SK-N-SH (cell line): ENCODE measurements at regions not wholly inside any gene's neighbourhood (a gene's known extent, or its start where the extent isn't known, plus 50 kb on each side); places are given as distances from the start of the nearest gene placed in this dataset.

Experiments used
- CTCF ChIA-PET: fragments of 300-600, 350-600 bp; formaldehyde crosslinking; extraction: SDS; loops from one replicate; lab custom pipeline; 2021; lab: Yijun Ruan, JAX
- POLR2A ChIA-PET: fragments of 350-600 bp; sonication (Branson Sonifier 250); formaldehyde crosslinking; extraction: SDS; loops from one replicate; lab custom pipeline; 2020; ENCODE audit warnings: antibody characterized with exemption, inconsistent platforms; lab: Yijun Ruan, JAX
- DNase-seq: peaks from one replicate; pipeline ENCODE4 v3.0.0; 2012
- H2AFZ ChIP-seq: fragments of 200-600 bp; sonication (generic); 2 replicates; pipeline ENCODE4 v1.8.1; 2016; ENCODE audit warnings: antibody characterized with exemption, mild to moderate bottlenecking, low read depth
- H3F3A ChIP-seq: fragments of 200-600 bp; sonication (generic); replicated peaks from 2 replicates; pipeline ENCODE3; 2016; ENCODE audit warnings: antibody characterized with exemption, mild to moderate bottlenecking; ENCODE audit not compliant: insufficient read depth
- H3K27ac ChIP-seq, 2 experiments: fragments of 200-500 bp in 1 of 2; fragments of 200-600 bp in 1 of 2; sonication (Bioruptor generic) in 1 of 2; sonication (generic), shearing (Covaris generic) in 1 of 2; 2 replicates each; pipeline versions ENCODE4 v1.5.1 to v1.6.1; 2014 to 2016; ENCODE audit warnings: low read depth in 2 of 2, inconsistent platforms in 1 of 2, low read length in 1 of 2, mild to moderate bottlenecking in 1 of 2, mixed read lengths in 1 of 2
- H3K27me3 ChIP-seq: fragments of 200-600 bp; sonication (generic), shearing (Covaris generic); 2 replicates; pipeline ENCODE4 v1.6.1; 2016; ENCODE audit warnings: mixed run types; ENCODE audit not compliant: insufficient read depth
- H3K36me3 ChIP-seq, 2 experiments: fragments of 200-500 bp in 1 of 2; fragments of 200-600 bp in 1 of 2; sonication (Bioruptor generic) in 1 of 2; sonication (generic) in 1 of 2; replicated peaks in 1 of 2; 2 replicates each; pipeline versions ENCODE3 to v1.5.1; 2014 to 2016; ENCODE audit warnings: low read length in 1 of 2, mild to moderate bottlenecking in 1 of 2; ENCODE audit not compliant: insufficient read depth in 2 of 2, control insufficient read depth in 1 of 2
- H3K4me1 ChIP-seq, 2 experiments: fragments of 200-500 bp in 1 of 2; fragments of 200-600 bp in 1 of 2; sonication (Bioruptor generic) in 1 of 2; sonication (generic), shearing (Covaris generic) in 1 of 2; 2 replicates each; pipeline versions ENCODE4 v1.5.1 to v1.6.1; 2014 to 2016; ENCODE audit warnings: low read depth in 1 of 2, low read length in 1 of 2, mixed run types in 1 of 2; ENCODE audit not compliant: insufficient read depth in 2 of 2, control insufficient read depth in 1 of 2
- H3K4me2 ChIP-seq: fragments of 200-600 bp; sonication (generic), shearing (Covaris generic); 2 replicates; pipeline ENCODE4 v1.6.1; 2017; ENCODE audit warnings: mixed run types
- H3K4me3 ChIP-seq, 2 experiments: fragments of 200-500 bp in 1 of 2; fragments of 200-600 bp in 1 of 2; sonication (Bioruptor generic) in 1 of 2; sonication (generic), shearing (Covaris generic) in 1 of 2; 2 replicates each; pipeline versions ENCODE4 v1.5.1 to v1.8.1; 2014 to 2016; ENCODE audit warnings: low read depth in 2 of 2, inconsistent platforms in 1 of 2, low read length in 1 of 2, mild to moderate bottlenecking in 1 of 2, mixed read lengths in 1 of 2, moderate library complexity in 1 of 2
- H3K79me2 ChIP-seq: fragments of 200-600 bp; sonication (generic); 2 replicates; pipeline ENCODE4 v1.8.1; 2017; ENCODE audit warnings: mild to moderate bottlenecking; ENCODE audit not compliant: insufficient read depth
- H3K9ac ChIP-seq: fragments of 200-600 bp; sonication (generic); 2 replicates; pipeline ENCODE4 v1.6.1; 2017; ENCODE audit warnings: mixed run types
- H3K9me2 ChIP-seq: fragments of 200-600 bp; sonication (generic); 2 replicates; pipeline ENCODE4 v1.6.1; 2017; ENCODE audit warnings: mixed run types
- H3K9me3 ChIP-seq: fragments of 200-600 bp; sonication (generic); 2 replicates; pipeline ENCODE4 v1.6.1; 2017; ENCODE audit warnings: mixed run types, mild to moderate bottlenecking, moderate library complexity
- H4K20me1 ChIP-seq: fragments of 200-600 bp; sonication (generic); 2 replicates; pipeline ENCODE4 v1.6.1; 2017; ENCODE audit warnings: mild to moderate bottlenecking, mixed run types; ENCODE audit not compliant: insufficient read depth
- CHD2 ChIP-seq: fragments of 150-350 bp; IDR thresholded peaks from 2 replicates; pipeline ENCODE4 v1.6.1; 2018; ENCODE audit warnings: low read length; ENCODE audit not compliant: partially characterized antibody
- EP300 ChIP-seq, 2 experiments: IDR thresholded peaks; 2 replicates each; pipeline versions ENCODE4 v1.4.0 to v1.6.1; 2012; ENCODE audit warnings: borderline replicate concordance in 1 of 2, low read depth in 1 of 2, low read length in 1 of 2
- EZH2phosphoT487 ChIP-seq: fragments of 200-600 bp; sonication (generic); IDR thresholded peaks from 2 replicates; pipeline ENCODE4 v1.6.1; 2017; ENCODE audit warnings: low read depth, mixed run types, mild to moderate bottlenecking, antibody characterized with exemption, moderate library complexity, borderline replicate concordance
- FOXJ3 ChIP-seq: sonication (generic); formaldehyde crosslinking; IDR thresholded peaks from 2 replicates; pipeline ENCODE4 v1.5.1; 2020; ENCODE audit warnings: mild to moderate bottlenecking, missing genetic modification reagents
- MEF2A ChIP-seq: IDR thresholded peaks from 2 replicates; pipeline ENCODE4 v1.4.0; 2012; ENCODE audit warnings: low read depth, borderline replicate concordance
- MXI1 ChIP-seq: IDR thresholded peaks from 2 replicates; pipeline ENCODE4 v1.6.1; 2012; ENCODE audit warnings: mild to moderate bottlenecking, low read depth, low read length, improper control_type of control experiment
- NFIC ChIP-seq: IDR thresholded peaks from 2 replicates; pipeline ENCODE4 v1.4.0; 2012; ENCODE audit warnings: borderline replicate concordance
- POLR2AphosphoS5 ChIP-seq: IDR thresholded peaks from 2 replicates; pipeline ENCODE4 v1.6.1; 2012; ENCODE audit warnings: low read depth, low read length
- RAD21 ChIP-seq: IDR thresholded peaks from 2 replicates; pipeline ENCODE4 v1.6.1; 2012; ENCODE audit warnings: mild to moderate bottlenecking, low read length
- RCOR1 ChIP-seq: fragments of 150-350 bp; IDR thresholded peaks from 2 replicates; pipeline ENCODE4 v1.6.1; 2017; ENCODE audit warnings: antibody characterized with exemption, low read length
- SIN3A ChIP-seq: IDR thresholded peaks from 2 replicates; pipeline ENCODE4 v1.6.1; 2012; ENCODE audit warnings: low read depth, mild to moderate bottlenecking, low read length, moderate library complexity, borderline replicate concordance
- WGBS: methylation state at CpG from one replicate; pipeline ENCODE4 v1.1.6; 2017; ENCODE audit warnings: low lambda C conversion rate; 5-methylcytosine and 5-hydroxymethylcytosine counted together
- TF ChIP-seq, protein P1 (sequence below): IDR thresholded peaks from 2 replicates; pipeline ENCODE4 v1.4.0; 2012; ENCODE audit warnings: low read depth, borderline replicate concordance
- TF ChIP-seq, protein P2 (sequence below): IDR thresholded peaks from 2 replicates; pipeline ENCODE4 v1.4.0; 2012; ENCODE audit warnings: low read depth
- TF ChIP-seq, protein P3 (sequence below): fragments of 150-350 bp; IDR thresholded peaks from 2 replicates; pipeline ENCODE4 v1.6.1; 2017; ENCODE audit warnings: antibody characterized with exemption, low read length, low read depth, borderline replicate concordance
- TF ChIP-seq, protein P4 (sequence below): fragments of 150-350 bp; IDR thresholded peaks from 2 replicates; pipeline ENCODE4 v1.6.1; 2016; ENCODE audit warnings: mild to moderate bottlenecking, low read depth, low read length

DNA sequence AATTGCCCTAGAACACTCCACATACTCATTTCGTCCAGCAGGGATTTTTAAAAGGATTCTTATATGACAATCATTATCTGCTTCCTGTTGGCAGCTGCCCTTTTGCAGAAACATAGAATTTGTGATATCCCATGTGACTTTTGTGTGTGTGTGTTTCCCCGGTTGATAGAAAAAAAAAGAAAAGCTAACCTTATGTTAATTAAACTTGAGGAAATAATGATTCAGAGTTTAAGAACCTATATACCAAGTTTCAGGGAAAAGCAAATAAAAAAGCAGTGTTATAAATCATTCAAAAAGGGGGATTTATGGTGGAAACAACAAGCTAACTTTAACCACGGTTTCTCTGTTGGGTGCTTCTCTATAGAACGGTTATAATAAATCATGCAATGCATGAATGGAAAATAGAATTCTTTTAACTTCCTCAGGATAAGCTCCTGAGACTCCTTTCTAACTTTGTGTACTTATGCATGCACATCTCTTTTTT lies 826.9 kb upstream of the EYS start:
- CTCF ChIA-PET = no interaction called here
- TF ChIP-seq EP300 (IDR thresholded peaks at IDR 0.05; ENCODE audit: borderline replicate concordance in 1 of 2, low read depth in 1 of 2, low read length in 1 of 2) (no peak), MEF2A (no peak), FOXJ3 (CRISPR knock-in tag) (no peak), CHD2 (no peak), POLR2AphosphoS5 (no peak), NFIC (no peak), MXI1 (no peak), RAD21 (no peak), EZH2phosphoT487 (no peak)
- TF ChIP-seq, protein P1, sequence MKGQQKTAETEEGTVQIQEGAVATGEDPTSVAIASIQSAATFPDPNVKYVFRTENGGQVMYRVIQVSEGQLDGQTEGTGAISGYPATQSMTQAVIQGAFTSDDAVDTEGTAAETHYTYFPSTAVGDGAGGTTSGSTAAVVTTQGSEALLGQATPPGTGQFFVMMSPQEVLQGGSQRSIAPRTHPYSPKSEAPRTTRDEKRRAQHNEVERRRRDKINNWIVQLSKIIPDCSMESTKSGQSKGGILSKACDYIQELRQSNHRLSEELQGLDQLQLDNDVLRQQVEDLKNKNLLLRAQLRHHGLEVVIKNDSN = no peak
- TF ChIP-seq, protein P2, sequence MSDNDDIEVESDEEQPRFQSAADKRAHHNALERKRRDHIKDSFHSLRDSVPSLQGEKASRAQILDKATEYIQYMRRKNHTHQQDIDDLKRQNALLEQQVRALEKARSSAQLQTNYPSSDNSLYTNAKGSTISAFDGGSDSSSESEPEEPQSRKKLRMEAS = no peak
- TF ChIP-seq, protein P3, sequence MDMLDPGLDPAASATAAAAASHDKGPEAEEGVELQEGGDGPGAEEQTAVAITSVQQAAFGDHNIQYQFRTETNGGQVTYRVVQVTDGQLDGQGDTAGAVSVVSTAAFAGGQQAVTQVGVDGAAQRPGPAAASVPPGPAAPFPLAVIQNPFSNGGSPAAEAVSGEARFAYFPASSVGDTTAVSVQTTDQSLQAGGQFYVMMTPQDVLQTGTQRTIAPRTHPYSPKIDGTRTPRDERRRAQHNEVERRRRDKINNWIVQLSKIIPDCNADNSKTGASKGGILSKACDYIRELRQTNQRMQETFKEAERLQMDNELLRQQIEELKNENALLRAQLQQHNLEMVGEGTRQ = no peak
- H2AFZ ChIP-seq = no peak overlapping the region
- H3K9me3 ChIP-seq = 0 out of 2 replicates have a peak, but pooled peaks cover 8% of the 10 kb centered on the region
- WGBS = 25% methylated on average over 4 of the region's 4 CpGs
- no peaks in the 10 kb centered on the region for H4K20me1 ChIP-seq
- DNase-seq = no peak
- H3F3A ChIP-seq = no peaks in the 10 kb centered on the region
- no peaks in the 10 kb centered on the region for H3K79me2 ChIP-seq
- H3K4me1 ChIP-seq = no peaks in the 10 kb centered on the region; a peak in 1 of 4 replicates
- no peak overlapping the region for H3K4me3 ChIP-seq
- no peaks in the 10 kb centered on the region for H3K9me2 ChIP-seq
- no peaks in the 10 kb centered on the region for H3K36me3 ChIP-seq
- no peak overlapping the region; a peak in 1 of 4 replicates for H3K27ac ChIP-seq
- H3K4me2 ChIP-seq = no peak overlapping the region
- POLR2A ChIA-PET = no interaction called here
- H3K27me3 ChIP-seq = no peaks in the 10 kb centered on the region
- no peak overlapping the region for H3K9ac ChIP-seq

DNA sequence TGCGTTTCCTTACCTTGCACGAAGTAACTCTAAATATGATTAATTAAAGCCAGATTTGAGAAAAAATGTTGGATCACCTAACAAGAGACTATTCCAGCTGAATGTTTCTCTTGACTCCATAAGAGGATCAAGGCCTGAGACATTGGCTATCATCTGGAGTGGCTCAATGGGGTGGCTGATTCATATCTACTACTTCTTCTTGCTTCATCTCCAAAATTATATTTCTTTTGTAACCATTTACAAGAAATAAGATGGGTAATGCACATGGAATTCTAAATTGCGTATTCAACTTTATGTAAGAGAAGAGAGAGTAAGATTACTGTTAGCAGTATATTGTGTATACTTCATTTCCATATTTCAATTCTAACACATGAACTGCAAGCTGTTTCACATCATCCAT lies 819.0 kb upstream of the EYS start:
- 60% methylated on average over 3 of the region's 3 CpGs for WGBS

More for the DNA sequence above, 819.0 kb upstream of the EYS start:
- no peaks in the 10 kb centered on the region for H4K20me1 ChIP-seq
- H3K27me3 ChIP-seq = no peaks in the 10 kb centered on the region
- TF ChIP-seq RCOR1 (no peak), NFIC (no peak), MXI1 (no peak), EP300 (IDR thresholded peaks at IDR 0.05; ENCODE audit: borderline replicate concordance in 1 of 2, low read depth in 1 of 2, low read length in 1 of 2) (no peak), FOXJ3 (CRISPR knock-in tag) (no peak), SIN3A (no peak)
- TF ChIP-seq, protein P4, sequence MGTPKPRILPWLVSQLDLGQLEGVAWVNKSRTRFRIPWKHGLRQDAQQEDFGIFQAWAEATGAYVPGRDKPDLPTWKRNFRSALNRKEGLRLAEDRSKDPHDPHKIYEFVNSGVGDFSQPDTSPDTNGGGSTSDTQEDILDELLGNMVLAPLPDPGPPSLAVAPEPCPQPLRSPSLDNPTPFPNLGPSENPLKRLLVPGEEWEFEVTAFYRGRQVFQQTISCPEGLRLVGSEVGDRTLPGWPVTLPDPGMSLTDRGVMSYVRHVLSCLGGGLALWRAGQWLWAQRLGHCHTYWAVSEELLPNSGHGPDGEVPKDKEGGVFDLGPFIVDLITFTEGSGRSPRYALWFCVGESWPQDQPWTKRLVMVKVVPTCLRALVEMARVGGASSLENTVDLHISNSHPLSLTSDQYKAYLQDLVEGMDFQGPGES = no peak
- H3K4me1 ChIP-seq = no peaks in the 10 kb centered on the region
- POLR2A ChIA-PET = no interaction called here
- no peak for DNase-seq
- H3K9ac ChIP-seq = no peak overlapping the region
- H2AFZ ChIP-seq = no peak overlapping the region
- H3K36me3 ChIP-seq = no peaks in the 10 kb centered on the region
- H3F3A ChIP-seq = no peaks in the 10 kb centered on the region
- H3K4me2 ChIP-seq = no peak overlapping the region
- CTCF ChIA-PET = no interaction called here
- no peaks in the 10 kb centered on the region for H3K79me2 ChIP-seq
- no peak overlapping the region for H3K27ac ChIP-seq
- no peak overlapping the region for H3K4me3 ChIP-seq
- H3K9me3 ChIP-seq = no peaks in the 10 kb centered on the region
- H3K9me2 ChIP-seq = no peaks in the 10 kb centered on the region
